GM13977 (cell line): ENCODE measurements at regions not wholly inside any gene's neighbourhood (a gene's known extent, or its start where the extent isn't known, plus 50 kb on each side); places are given as distances from the start of the nearest gene placed in this dataset.

Experiments
- DNase-seq: peaks from one replicate; pipeline ENCODE4 v3.0.0; 2012; ENCODE audit warnings: low spot score
- in situ Hi-C: fragments of 300-500 bp; cut with MboI; formaldehyde crosslinking; loops from one replicate; pipeline ENCODE4 v1.12.0; 2022; ENCODE audit warnings: low sequenced_read_pairs, low pct_unique_long_range_greater_than_20kb, mixed read lengths, inconsistent platforms; ENCODE audit not compliant: unreplicated experiment
- TF ChIP-seq, protein P1 (sequence below): IDR thresholded peaks from 2 replicates; pipeline ENCODE4 v1.5.1; 2012; ENCODE audit warnings: mild to moderate bottlenecking, control low read depth; ENCODE audit not compliant: insufficient read depth; ENCODE audit errors: extremely low read depth, missing control alignments

DNA sequence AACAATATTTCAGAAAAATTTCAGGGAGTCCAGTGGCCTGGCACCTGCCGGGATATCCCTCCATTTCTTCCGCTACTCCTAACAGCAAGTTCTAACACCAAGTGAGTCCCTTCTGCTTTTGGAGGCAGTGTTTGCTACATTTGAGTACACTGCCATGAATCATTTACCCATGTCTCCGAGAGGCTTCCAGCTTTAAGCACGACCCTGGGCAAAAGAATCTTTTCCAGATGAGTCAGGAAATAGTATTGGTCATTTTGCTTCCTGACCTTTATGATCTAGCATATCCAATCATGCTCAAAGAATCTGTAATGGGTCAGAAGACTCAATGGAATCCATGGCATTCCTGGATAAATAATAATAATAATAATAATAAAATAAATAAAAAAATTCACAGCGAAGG lies 60.7 kb upstream of the FMN2 start:
- DNase-seq = no peak
- in situ Hi-C loops = no loop called here
- TF ChIP-seq, protein P1, sequence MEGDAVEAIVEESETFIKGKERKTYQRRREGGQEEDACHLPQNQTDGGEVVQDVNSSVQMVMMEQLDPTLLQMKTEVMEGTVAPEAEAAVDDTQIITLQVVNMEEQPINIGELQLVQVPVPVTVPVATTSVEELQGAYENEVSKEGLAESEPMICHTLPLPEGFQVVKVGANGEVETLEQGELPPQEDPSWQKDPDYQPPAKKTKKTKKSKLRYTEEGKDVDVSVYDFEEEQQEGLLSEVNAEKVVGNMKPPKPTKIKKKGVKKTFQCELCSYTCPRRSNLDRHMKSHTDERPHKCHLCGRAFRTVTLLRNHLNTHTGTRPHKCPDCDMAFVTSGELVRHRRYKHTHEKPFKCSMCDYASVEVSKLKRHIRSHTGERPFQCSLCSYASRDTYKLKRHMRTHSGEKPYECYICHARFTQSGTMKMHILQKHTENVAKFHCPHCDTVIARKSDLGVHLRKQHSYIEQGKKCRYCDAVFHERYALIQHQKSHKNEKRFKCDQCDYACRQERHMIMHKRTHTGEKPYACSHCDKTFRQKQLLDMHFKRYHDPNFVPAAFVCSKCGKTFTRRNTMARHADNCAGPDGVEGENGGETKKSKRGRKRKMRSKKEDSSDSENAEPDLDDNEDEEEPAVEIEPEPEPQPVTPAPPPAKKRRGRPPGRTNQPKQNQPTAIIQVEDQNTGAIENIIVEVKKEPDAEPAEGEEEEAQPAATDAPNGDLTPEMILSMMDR = no peak

DNA sequence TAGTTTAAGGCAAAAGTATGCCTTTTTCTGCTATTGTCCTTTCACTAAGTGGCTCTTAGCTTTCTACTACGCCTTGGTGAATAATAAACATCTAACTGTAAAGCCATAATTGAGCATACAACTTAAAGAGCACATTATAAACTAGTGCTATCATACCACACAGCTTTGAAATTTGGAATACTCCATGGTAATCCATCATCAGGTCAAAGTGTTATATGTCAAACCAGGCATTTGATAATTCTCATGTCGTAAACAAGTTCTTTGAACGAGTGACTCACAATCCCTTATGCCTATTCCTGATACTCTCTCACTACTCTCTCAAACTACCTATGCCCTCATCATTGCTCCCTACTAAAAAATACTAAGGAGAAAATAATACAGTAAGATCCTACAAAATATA lies 60.3 kb upstream of the FMN2 start:
- no peak for DNase-seq
- in situ Hi-C loops = no loop called here
- TF ChIP-seq, protein P1 = no peak

DNA sequence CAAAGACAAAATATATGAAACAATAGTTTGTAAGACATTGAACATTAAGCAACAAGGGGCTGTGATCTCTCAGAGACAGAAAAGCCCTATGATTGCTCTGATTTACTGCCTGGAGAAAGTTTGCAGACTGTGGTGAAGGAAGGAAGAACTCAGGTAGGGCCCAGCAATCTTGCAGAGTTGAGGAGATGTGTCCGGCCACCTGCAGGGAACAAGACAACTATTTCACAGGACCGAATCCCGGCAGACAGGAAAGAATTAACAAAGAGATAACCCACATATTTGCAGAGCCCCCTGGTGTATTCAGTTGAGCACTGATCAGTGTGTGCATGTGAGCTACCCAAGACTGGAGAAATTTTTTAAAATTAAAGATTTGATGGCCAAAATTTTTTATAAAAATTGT lies 58.3 kb upstream of the FMN2 start:
- DNase-seq = no peak
- TF ChIP-seq, protein P1 = no peak
- in situ Hi-C loops = no loop called here

DNA sequence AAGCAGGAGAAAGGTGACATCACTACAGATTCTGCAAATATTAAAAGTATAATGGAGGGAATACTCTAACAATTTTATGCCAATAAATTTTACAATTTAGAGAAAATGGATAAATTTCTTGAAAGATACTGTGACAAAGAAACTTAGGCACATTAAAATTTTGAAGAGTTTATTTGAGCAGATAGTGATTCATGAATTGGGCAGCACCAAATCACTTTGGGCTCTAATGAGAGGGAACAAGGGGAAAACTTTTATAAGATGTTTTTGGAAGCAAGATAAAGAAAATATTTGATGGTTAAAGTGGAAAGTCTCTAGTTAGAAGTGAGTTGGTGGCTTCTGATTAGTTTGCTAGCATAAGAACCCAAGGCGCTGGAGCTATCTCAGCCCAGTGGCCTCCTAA lies 55.2 kb upstream of the FMN2 start:
- in situ Hi-C loops = no loop called here
- DNase-seq = no peak
- TF ChIP-seq, protein P1 = no peak
